ENCODE measurements at regions not wholly inside any gene's neighbourhood (a gene's known extent, or its start where the extent isn't known, plus 50 kb on each side); places are given as distances from the start of the nearest gene placed in this dataset.

DNA sequence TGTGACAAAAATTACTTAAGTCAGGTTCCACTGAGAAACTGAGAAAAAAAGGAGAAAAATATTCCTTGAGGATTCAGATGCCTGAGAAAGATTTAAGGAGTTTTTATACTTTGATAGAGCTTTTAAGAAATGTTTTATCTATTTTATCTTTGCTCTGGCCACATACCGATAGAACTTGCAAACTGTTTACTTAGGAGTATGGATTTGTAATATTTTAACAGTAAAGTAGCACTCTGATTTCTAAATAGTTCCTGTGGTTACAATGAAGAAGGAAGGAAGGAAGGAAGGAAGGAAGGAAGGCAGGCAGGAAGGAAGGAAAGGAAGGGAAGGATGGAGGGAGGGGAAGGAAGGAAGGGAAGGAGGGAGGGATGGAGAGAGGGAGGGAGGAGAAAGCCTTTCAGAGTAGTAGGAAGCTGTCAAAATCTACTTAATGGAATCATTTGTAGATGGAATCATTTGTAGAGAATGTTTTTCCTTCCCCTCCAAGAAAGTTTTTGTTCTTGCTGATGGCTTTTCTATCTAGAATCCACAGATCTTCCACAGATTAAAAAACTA is 489.0 kb upstream of the ANKRD30A start:
- Histone ChIP-seq H3K4me1 (ENCODE audit: insufficient read depth, low read length) (peaks cover 10% of the 10 kb centered on the region), H3K79me2 (ENCODE audit: insufficient read depth, low read length) (no peaks in the 10 kb centered on the region), H3K4me3 (ENCODE audit: insufficient read depth, low read length) (no peak overlapping the region), H3K27me3 (ENCODE audit: insufficient read depth, low read length) (no peaks in the 10 kb centered on the region), H3K9me3 (ENCODE audit: low read depth, low read length) (no peaks in the 10 kb centered on the region), H3K27ac (ENCODE audit: low read depth, low read length) (no peak overlapping the region), H3K4me2 (ENCODE audit: insufficient read depth, low read length) (no peak overlapping the region), H2AFZ (ENCODE audit: low read length) (peak overlapping the region; percentile 14), H4K20me1 (ENCODE audit: insufficient read depth, low read length) (no peaks in the 10 kb centered on the region), H3K36me3 (ENCODE audit: insufficient read depth, low read length) (no peaks in the 10 kb centered on the region)
- no peak for TF ChIP-seq CTCF (IDR thresholded peaks at IDR 0.05; ENCODE audit: extremely low read depth, low read depth, low read length)
- no peak for DNase-seq (ENCODE audit: insufficient read length, low spot score, missing footprints)

- peaks cover 10% of the 10 kb centered on the region for H3K4me1 ChIP-seq (ENCODE audit: insufficient read depth, low read length)
- peak; percentile 87 for DNase-seq (ENCODE audit: insufficient read length, low spot score, missing footprints)
- H3K79me2 ChIP-seq (ENCODE audit: insufficient read depth, low read length): no peaks in the 10 kb centered on the region
- H3K4me2 ChIP-seq (ENCODE audit: insufficient read depth, low read length): peak overlapping the region; percentile 63
- no peaks in the 10 kb centered on the region for H3K27me3 ChIP-seq (ENCODE audit: insufficient read depth, low read length)
- TF ChIP-seq CTCF (IDR thresholded peaks at IDR 0.05; ENCODE audit: extremely low read depth, low read depth, low read length): no peak
- no peak overlapping the region for H3K27ac ChIP-seq (ENCODE audit: low read depth, low read length)
- no peaks in the 10 kb centered on the region for H4K20me1 ChIP-seq (ENCODE audit: insufficient read depth, low read length)
- H3K9me3 ChIP-seq (ENCODE audit: low read depth, low read length): no peaks in the 10 kb centered on the region
- H3K36me3 ChIP-seq (ENCODE audit: insufficient read depth, low read length): no peaks in the 10 kb centered on the region
- H2AFZ ChIP-seq (ENCODE audit: low read length): no peak overlapping the region
- no peak overlapping the region for H3K4me3 ChIP-seq (ENCODE audit: insufficient read depth, low read length)
Observed at GRCh38 chr10:36634916-36635315, 490.5 kb upstream of the ANKRD30A start.

DNA sequence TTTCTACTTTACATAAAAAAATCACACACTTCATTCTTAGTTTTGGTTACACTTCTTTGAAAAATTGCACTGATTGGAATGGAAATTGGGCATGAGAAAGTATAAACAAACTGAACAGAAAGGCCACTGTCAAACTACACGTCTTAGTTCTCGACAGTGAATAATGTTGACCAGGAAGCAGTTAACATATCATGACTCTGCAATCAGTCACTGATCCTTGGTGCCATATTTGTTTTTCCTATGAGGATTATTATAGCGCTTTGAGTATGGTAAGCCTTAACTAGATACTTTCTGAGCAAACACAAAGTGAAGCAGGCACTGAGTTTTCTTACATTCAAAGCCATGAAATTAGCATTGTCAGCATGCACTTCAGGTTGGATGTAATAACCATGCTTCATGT is 495.1 kb upstream of the ANKRD30A start:
- no peak for DNase-seq (ENCODE audit: insufficient read length, low spot score, missing footprints)
- H3K79me2 ChIP-seq (ENCODE audit: insufficient read depth, low read length): no peaks in the 10 kb centered on the region
- H3K4me2 ChIP-seq (ENCODE audit: insufficient read depth, low read length): no peak overlapping the region
- H3K4me1 ChIP-seq (ENCODE audit: insufficient read depth, low read length): peaks cover 7% of the 10 kb centered on the region
- H3K36me3 ChIP-seq (ENCODE audit: insufficient read depth, low read length): no peaks in the 10 kb centered on the region
- no peaks in the 10 kb centered on the region for H3K27me3 ChIP-seq (ENCODE audit: insufficient read depth, low read length)
- no peak overlapping the region for H3K27ac ChIP-seq (ENCODE audit: low read depth, low read length)
- H3K4me3 ChIP-seq (ENCODE audit: insufficient read depth, low read length): no peak overlapping the region
- TF ChIP-seq CTCF (IDR thresholded peaks at IDR 0.05; ENCODE audit: extremely low read depth, low read depth, low read length): no peak
- peak overlapping the region; percentile 1 for H2AFZ ChIP-seq (ENCODE audit: low read length)
- no peaks in the 10 kb centered on the region for H3K9me3 ChIP-seq (ENCODE audit: low read depth, low read length)
- no peaks in the 10 kb centered on the region for H4K20me1 ChIP-seq (ENCODE audit: insufficient read depth, low read length)

- Histone ChIP-seq H3K27me3 (ENCODE audit: insufficient read depth, low read length) (no peaks in the 10 kb centered on the region), H3K9me3 (ENCODE audit: low read depth, low read length) (no peaks in the 10 kb centered on the region), H3K4me3 (ENCODE audit: insufficient read depth, low read length) (no peak overlapping the region), H4K20me1 (ENCODE audit: insufficient read depth, low read length) (no peaks in the 10 kb centered on the region), H3K79me2 (ENCODE audit: insufficient read depth, low read length) (no peaks in the 10 kb centered on the region), H3K36me3 (ENCODE audit: insufficient read depth, low read length) (no peaks in the 10 kb centered on the region), H2AFZ (ENCODE audit: low read length) (no peak overlapping the region), H3K4me2 (ENCODE audit: insufficient read depth, low read length) (no peak overlapping the region), H3K4me1 (ENCODE audit: insufficient read depth, low read length) (no peaks in the 10 kb centered on the region), H3K27ac (ENCODE audit: low read depth, low read length) (no peak overlapping the region)
- no peak for TF ChIP-seq CTCF (IDR thresholded peaks at IDR 0.05; ENCODE audit: extremely low read depth, low read depth, low read length)
- no peak for DNase-seq (ENCODE audit: insufficient read length, low spot score, missing footprints)
Observed at GRCh38 chr10:36629476-36629875, 495.9 kb upstream of the ANKRD30A start.

All from osteoblast (primary cell).